ENCODE measurements at regions not wholly inside any gene's neighbourhood (a gene's known extent, or its start where the extent isn't known, plus 50 kb on each side); places are given as distances from the start of the nearest gene placed in this dataset.

DNA sequence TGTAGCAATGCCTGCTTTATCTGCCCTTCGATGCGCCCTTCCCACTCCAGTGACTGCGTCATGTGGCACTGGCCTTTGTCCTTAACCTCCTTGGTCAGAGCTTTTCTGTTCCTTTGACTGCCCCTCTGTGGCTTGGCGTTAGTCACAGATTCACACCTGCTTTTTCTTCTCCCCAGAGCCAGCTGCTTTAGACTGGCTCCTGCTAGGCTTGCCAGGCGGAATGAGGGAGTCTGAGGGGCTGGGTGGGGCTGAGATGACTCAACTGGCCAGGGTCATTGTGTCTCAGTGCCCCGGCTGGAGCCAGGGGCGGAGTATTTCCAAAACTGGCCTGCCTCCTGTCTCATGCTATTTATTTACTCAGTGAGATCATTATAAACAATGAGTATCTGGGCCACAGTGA, 194.1 kb downstream of the EMX2 start:
- TF ChIP-seq, protein P1, sequence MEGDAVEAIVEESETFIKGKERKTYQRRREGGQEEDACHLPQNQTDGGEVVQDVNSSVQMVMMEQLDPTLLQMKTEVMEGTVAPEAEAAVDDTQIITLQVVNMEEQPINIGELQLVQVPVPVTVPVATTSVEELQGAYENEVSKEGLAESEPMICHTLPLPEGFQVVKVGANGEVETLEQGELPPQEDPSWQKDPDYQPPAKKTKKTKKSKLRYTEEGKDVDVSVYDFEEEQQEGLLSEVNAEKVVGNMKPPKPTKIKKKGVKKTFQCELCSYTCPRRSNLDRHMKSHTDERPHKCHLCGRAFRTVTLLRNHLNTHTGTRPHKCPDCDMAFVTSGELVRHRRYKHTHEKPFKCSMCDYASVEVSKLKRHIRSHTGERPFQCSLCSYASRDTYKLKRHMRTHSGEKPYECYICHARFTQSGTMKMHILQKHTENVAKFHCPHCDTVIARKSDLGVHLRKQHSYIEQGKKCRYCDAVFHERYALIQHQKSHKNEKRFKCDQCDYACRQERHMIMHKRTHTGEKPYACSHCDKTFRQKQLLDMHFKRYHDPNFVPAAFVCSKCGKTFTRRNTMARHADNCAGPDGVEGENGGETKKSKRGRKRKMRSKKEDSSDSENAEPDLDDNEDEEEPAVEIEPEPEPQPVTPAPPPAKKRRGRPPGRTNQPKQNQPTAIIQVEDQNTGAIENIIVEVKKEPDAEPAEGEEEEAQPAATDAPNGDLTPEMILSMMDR (IDR thresholded peaks at IDR 0.05) = no peak
- TF ChIP-seq POLR2A (IDR thresholded peaks at IDR 0.05) = no peak
